Esophagus squamous epithelium (tissue), 4 donors: ENCODE measurements at regions not wholly inside any gene's neighbourhood (a gene's known extent, or its start where the extent isn't known, plus 50 kb on each side); places are given as distances from the start of the nearest gene placed in this dataset.

Experiments used
- CTCF ChIP-seq, 6 experiments: fragments of 450-650 bp in 4 of 6; fragments of 200-600 bp in 2 of 6; sonication (generic) in 2 of 6; IDR thresholded peaks; one replicate each; pipeline ENCODE4 v1.5.1; 2016 to 2019; ENCODE audit warnings: antibody characterized with exemption in 6 of 6, mild to moderate bottlenecking in 4 of 6, moderate library complexity in 4 of 6
- POLR2A ChIP-seq, 4 donors: fragments of 450-650 bp; IDR thresholded peaks; one replicate each; pipeline ENCODE4 v1.6.1; 2017; ENCODE audit warnings: antibody characterized with exemption in 4 of 4, mild to moderate bottlenecking in 4 of 4, moderate library complexity in 3 of 4

GRCh38 chr16:86319585-86320236 is 190.6 kb upstream of the FOXF1 start:
- TF ChIP-seq CTCF (IDR thresholded peaks at IDR 0.05) (no peak), POLR2A (IDR thresholded peaks at IDR 0.05) (no peak)
